ENCODE measurements at regions not wholly inside any gene's neighbourhood (a gene's known extent, or its start where the extent isn't known, plus 50 kb on each side); places are given as distances from the start of the nearest gene placed in this dataset.

DNA sequence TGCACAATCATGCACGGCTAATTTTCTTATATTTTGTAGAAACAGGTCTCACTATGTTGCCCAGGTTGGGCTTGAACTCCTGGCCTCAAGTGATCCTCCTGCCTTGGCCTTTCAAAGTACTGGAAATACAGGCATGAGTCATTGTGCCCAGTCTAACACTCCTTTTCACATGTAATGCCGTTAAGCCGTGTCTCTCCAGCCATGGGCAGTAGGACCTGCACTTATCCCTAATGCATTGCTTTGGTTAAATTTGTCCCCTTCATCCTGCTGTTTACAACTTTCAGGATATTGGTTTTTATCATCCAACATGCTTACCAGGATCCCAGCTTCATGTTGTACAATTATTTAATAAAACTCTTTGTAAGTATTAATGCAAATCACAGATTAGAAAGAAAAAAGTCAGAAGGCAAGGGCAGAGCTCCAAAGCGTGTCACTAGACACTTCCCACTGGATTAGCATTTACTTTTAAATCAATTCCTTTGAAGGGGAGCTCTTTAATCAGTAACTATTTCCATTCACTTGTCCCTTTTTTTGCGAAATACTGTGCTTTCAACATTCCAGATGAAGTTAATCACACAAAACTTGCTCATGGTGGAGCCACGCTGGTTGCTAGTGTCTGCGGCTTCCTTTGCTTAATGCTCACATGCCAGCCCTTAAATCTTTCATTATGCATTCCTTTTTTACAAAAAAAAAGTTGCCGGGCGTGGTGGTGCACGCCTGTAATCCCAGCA is 256.0 kb upstream of the AUTS2 start:
- TF ChIP-seq, protein P1, sequence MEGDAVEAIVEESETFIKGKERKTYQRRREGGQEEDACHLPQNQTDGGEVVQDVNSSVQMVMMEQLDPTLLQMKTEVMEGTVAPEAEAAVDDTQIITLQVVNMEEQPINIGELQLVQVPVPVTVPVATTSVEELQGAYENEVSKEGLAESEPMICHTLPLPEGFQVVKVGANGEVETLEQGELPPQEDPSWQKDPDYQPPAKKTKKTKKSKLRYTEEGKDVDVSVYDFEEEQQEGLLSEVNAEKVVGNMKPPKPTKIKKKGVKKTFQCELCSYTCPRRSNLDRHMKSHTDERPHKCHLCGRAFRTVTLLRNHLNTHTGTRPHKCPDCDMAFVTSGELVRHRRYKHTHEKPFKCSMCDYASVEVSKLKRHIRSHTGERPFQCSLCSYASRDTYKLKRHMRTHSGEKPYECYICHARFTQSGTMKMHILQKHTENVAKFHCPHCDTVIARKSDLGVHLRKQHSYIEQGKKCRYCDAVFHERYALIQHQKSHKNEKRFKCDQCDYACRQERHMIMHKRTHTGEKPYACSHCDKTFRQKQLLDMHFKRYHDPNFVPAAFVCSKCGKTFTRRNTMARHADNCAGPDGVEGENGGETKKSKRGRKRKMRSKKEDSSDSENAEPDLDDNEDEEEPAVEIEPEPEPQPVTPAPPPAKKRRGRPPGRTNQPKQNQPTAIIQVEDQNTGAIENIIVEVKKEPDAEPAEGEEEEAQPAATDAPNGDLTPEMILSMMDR (IDR thresholded peaks at IDR 0.05; ENCODE audit: partially characterized antibody, unreplicated experiment): no peak
- Mint-ChIP-seq H3K27me3 (ENCODE audit: unreplicated experiment) (no peaks in the 10 kb centered on the region), H3K9me3 (ENCODE audit: unreplicated experiment) (no peaks in the 10 kb centered on the region), H3K4me3 (ENCODE audit: unreplicated experiment) (no peak overlapping the region), H3K27ac (ENCODE audit: unreplicated experiment) (no peak overlapping the region), H3K4me1 (ENCODE audit: low read depth, unreplicated experiment) (no peaks in the 10 kb centered on the region), H3K36me3 (ENCODE audit: unreplicated experiment) (peaks cover 4% of the 10 kb centered on the region)
- DNase-seq: no peak

DNA sequence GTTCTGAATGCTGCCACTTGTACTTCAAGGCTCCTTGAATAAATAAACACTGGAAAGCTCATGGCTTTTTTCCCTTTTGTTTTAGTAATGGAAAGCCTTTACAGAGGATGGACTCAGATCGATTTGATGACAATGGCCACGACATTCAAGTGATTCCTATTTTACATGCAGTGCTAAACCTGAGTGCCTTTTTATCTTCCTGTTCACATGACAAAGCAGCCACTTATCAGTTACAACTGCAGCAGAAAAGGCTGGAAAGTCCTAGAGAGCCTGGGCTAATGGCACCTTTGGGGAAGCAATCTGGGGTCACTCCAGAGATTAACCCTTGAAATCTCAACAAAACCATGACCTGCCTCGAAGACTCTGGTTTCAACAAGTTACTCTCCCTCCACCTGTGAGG is 249.0 kb upstream of the AUTS2 start:
- TF ChIP-seq, protein P1 (IDR thresholded peaks at IDR 0.05; ENCODE audit: partially characterized antibody, unreplicated experiment): no peak
- DNase-seq: no peak
- Mint-ChIP-seq H3K27me3 (ENCODE audit: unreplicated experiment) (no peaks in the 10 kb centered on the region), H3K4me1 (ENCODE audit: low read depth, unreplicated experiment) (no peaks in the 10 kb centered on the region), H3K27ac (ENCODE audit: unreplicated experiment) (no peak overlapping the region), H3K36me3 (ENCODE audit: unreplicated experiment) (peaks cover 1% of the 10 kb centered on the region), H3K9me3 (ENCODE audit: unreplicated experiment) (peaks cover 3% of the 10 kb centered on the region), H3K4me3 (ENCODE audit: unreplicated experiment) (no peak overlapping the region)

DNA sequence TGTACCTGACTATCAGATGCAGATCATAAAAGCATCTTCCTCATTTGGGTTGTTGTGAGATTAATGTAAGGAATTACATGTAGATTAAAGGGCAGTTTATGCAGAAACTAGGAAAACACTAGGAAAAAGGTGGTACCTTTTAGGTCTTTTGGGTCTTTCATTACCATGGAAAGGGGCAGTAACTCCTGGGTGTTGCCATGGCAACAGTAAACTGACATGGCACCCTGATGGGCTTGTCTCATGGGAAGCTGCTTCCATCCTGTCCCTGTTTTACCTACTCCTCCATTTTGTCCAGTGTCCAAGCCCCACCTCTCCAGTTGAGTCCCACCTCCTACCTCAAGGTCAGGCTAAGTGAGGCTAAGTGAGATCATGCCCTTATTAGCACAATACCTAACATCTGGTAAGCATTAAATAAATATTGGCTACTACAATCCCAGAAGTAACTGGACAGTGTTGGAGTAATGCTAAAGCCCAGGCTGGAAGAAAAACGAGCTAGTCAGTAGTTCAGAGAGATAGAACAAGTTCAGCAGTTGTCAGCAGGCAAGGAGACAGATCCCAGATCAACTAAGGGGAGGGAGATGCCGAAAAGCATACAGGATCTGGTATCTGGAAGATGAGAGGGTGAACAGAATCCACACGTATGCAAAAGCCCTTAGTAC is 240.0 kb upstream of the AUTS2 start:
- no peak overlapping the region for H3K27ac Mint-ChIP-seq (ENCODE audit: unreplicated experiment)
- H3K4me3 Mint-ChIP-seq (ENCODE audit: unreplicated experiment): no peak overlapping the region
- H3K9me3 Mint-ChIP-seq (ENCODE audit: unreplicated experiment): no peaks in the 10 kb centered on the region
- TF ChIP-seq, protein P1 (IDR thresholded peaks at IDR 0.05; ENCODE audit: partially characterized antibody, unreplicated experiment): no peak
- H3K36me3 Mint-ChIP-seq (ENCODE audit: unreplicated experiment): no peaks in the 10 kb centered on the region
- peaks cover 2% of the 10 kb centered on the region for H3K27me3 Mint-ChIP-seq (ENCODE audit: unreplicated experiment)
- no peaks in the 10 kb centered on the region for H3K4me1 Mint-ChIP-seq (ENCODE audit: low read depth, unreplicated experiment)
- no peak for DNase-seq

DNA sequence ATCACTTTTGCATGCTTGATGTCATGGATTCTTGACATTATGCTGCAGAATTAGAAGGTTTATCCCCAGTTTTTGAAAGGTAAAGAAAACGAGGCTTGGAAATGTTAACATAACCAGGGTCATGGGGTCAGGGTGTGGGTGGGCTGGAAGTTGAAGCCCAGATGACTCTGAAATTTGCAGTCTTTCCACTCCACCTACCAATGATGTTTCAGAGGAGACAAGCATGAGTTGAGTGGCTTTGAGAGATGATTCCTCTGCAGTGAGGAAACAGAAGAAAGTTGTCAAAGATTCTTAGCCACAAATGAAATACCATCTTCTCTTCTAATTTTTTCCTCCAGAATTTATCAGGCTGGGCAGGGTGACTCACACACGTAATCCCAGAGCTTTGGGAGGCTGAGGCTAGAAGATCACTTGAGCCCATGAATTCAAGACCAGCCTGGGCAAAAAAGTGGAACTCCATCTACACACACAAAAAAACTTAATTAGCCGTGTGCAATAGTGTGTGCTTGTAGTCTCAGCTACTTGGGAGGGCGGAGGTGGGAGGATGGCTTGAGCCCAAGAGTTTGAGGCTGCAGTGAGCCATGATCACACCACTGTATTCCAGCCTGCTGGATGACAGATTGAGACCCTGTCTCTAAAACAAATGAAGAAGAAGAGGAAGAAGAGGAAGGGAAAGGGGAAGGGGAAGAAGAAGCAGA is 239.1 kb upstream of the AUTS2 start:
- TF ChIP-seq, protein P1 (IDR thresholded peaks at IDR 0.05; ENCODE audit: partially characterized antibody, unreplicated experiment): no peak
- DNase-seq: no peak
- no peaks in the 10 kb centered on the region for H3K4me1 Mint-ChIP-seq (ENCODE audit: low read depth, unreplicated experiment)
- peaks cover 2% of the 10 kb centered on the region for H3K27me3 Mint-ChIP-seq (ENCODE audit: unreplicated experiment)
- no peak overlapping the region for H3K4me3 Mint-ChIP-seq (ENCODE audit: unreplicated experiment)
- no peak overlapping the region for H3K27ac Mint-ChIP-seq (ENCODE audit: unreplicated experiment)
- H3K9me3 Mint-ChIP-seq (ENCODE audit: unreplicated experiment): no peaks in the 10 kb centered on the region
- H3K36me3 Mint-ChIP-seq (ENCODE audit: unreplicated experiment): no peaks in the 10 kb centered on the region

DNA sequence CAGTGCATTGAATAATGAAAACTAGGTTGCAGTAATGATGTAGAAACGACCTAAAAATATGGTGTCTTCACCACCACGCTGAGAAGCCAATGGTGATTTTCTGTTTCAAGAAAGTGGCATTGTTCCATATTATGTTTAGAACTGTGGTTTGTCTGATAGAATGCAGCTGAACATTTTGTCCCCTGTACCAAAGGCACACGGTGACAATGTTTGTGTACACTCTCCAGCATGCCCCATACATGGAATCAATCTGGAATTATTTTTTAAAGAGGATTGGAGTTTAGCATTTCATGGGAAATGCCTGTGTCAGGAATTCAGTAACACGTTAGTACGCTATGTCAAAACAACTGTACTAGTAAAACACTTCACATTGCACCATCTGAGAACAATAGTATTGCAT is 237.4 kb upstream of the AUTS2 start:
- no peaks in the 10 kb centered on the region for H3K36me3 Mint-ChIP-seq (ENCODE audit: unreplicated experiment)
- H3K9me3 Mint-ChIP-seq (ENCODE audit: unreplicated experiment): no peaks in the 10 kb centered on the region
- H3K27me3 Mint-ChIP-seq (ENCODE audit: unreplicated experiment): peaks cover 2% of the 10 kb centered on the region
- no peak overlapping the region for H3K4me3 Mint-ChIP-seq (ENCODE audit: unreplicated experiment)
- no peak for DNase-seq
- H3K4me1 Mint-ChIP-seq (ENCODE audit: low read depth, unreplicated experiment): peaks cover under 1% of the 10 kb centered on the region
- TF ChIP-seq, protein P1 (IDR thresholded peaks at IDR 0.05; ENCODE audit: partially characterized antibody, unreplicated experiment): no peak
- H3K27ac Mint-ChIP-seq (ENCODE audit: unreplicated experiment): no peak overlapping the region
